ENCODE measurements at regions not wholly inside any gene's neighbourhood (a gene's known extent, or its start where the extent isn't known, plus 50 kb on each side); places are given as distances from the start of the nearest gene placed in this dataset.

GRCh38 chr2:143954844-143955243, 565.1 kb downstream of the ZEB2 start:
- no peak for DNase-seq (ENCODE audit: low spot score)
- intact Hi-C loops (cut with micrococcal nuclease; ENCODE audit: unreplicated experiment), result no loop called here
- H3K36me3 ChIP-seq (ENCODE audit: insufficient read depth, low read length, poor library complexity, severe bottlenecking), result no peaks in the 10 kb centered on the region
- H3K9me3 ChIP-seq (ENCODE audit: low read depth, low read length, poor library complexity, severe bottlenecking), result no peaks in the 10 kb centered on the region
- H3K4me1 ChIP-seq (ENCODE audit: insufficient read depth, low read length, poor library complexity, severe bottlenecking), result peaks cover 30% of the 10 kb centered on the region
- POLR2A ChIA-PET (ENCODE audit: low non-redundant PET), result no interaction called here
- TF ChIP-seq EZH2 (IDR thresholded peaks at IDR 0.05; ENCODE audit: borderline replicate concordance, low read depth, low read length, poor library complexity, severe bottlenecking) (no peak), CTCF (conservative IDR thresholded peaks at IDR 0.05; ENCODE audit: low read depth, low read length) (no peak)
- CTCF ChIA-PET, result no interaction called here
- no peak overlapping the region for H3K27ac ChIP-seq (ENCODE audit: low read depth, low read length, poor library complexity, severe bottlenecking)
- no TSS peak for BruUV-seq (replicated peaks)
- no peak overlapping the region for H3K4me3 ChIP-seq (ENCODE audit: low read depth, low read length, poor library complexity, severe bottlenecking)
- no peaks in the 10 kb centered on the region for H3K27me3 ChIP-seq (replicated peaks; ENCODE audit: insufficient read depth, low read depth, low read length, poor library complexity)

- intact Hi-C loops (cut with micrococcal nuclease; ENCODE audit: unreplicated experiment), result no loop called here
- DNase-seq (ENCODE audit: low spot score), result no peak
- CTCF ChIA-PET, result no interaction called here
Measured at GRCh38 chr2:143954186-143954585, 565.7 kb downstream of the ZEB2 start.

GRCh38 chr2:143953451-143954030, 566.4 kb downstream of the ZEB2 start:
- H3K36me3 ChIP-seq (ENCODE audit: insufficient read depth, low read length, poor library complexity, severe bottlenecking), result no peaks in the 10 kb centered on the region
- no peak for TF ChIP-seq EZH2 (IDR thresholded peaks at IDR 0.05; ENCODE audit: borderline replicate concordance, low read depth, low read length, poor library complexity, severe bottlenecking)
- no peak for TF ChIP-seq CTCF (conservative IDR thresholded peaks at IDR 0.05; ENCODE audit: low read depth, low read length)
- peaks cover 30% of the 10 kb centered on the region for H3K4me1 ChIP-seq (ENCODE audit: insufficient read depth, low read length, poor library complexity, severe bottlenecking)
- ChIA-PET POLR2A (ENCODE audit: low non-redundant PET) (no interaction called here), CTCF (no interaction called here)
- H3K27ac ChIP-seq (ENCODE audit: low read depth, low read length, poor library complexity, severe bottlenecking), result no peak overlapping the region
- no peak overlapping the region for H3K4me3 ChIP-seq (ENCODE audit: low read depth, low read length, poor library complexity, severe bottlenecking)
- no TSS peak for BruUV-seq (replicated peaks)
- H3K27me3 ChIP-seq (replicated peaks; ENCODE audit: insufficient read depth, low read depth, low read length, poor library complexity), result no peaks in the 10 kb centered on the region
- intact Hi-C loops (cut with micrococcal nuclease; ENCODE audit: unreplicated experiment), result no loop called here
- no peaks in the 10 kb centered on the region for H3K9me3 ChIP-seq (ENCODE audit: low read depth, low read length, poor library complexity, severe bottlenecking)
- DNase-seq (ENCODE audit: low spot score), result no peak

More at GRCh38 chr2:143954186-143954585, 565.7 kb downstream of the ZEB2 start:
- POLR2A ChIA-PET (ENCODE audit: low non-redundant PET), result no interaction called here
- H3K4me3 ChIP-seq (ENCODE audit: low read depth, low read length, poor library complexity, severe bottlenecking), result no peak overlapping the region
- peaks cover 30% of the 10 kb centered on the region for H3K4me1 ChIP-seq (ENCODE audit: insufficient read depth, low read length, poor library complexity, severe bottlenecking)
- H3K9me3 ChIP-seq (ENCODE audit: low read depth, low read length, poor library complexity, severe bottlenecking), result no peaks in the 10 kb centered on the region
- H3K36me3 ChIP-seq (ENCODE audit: insufficient read depth, low read length, poor library complexity, severe bottlenecking), result no peaks in the 10 kb centered on the region
- TF ChIP-seq CTCF (conservative IDR thresholded peaks at IDR 0.05; ENCODE audit: low read depth, low read length), result no peak
- TF ChIP-seq EZH2 (IDR thresholded peaks at IDR 0.05; ENCODE audit: borderline replicate concordance, low read depth, low read length, poor library complexity, severe bottlenecking), result no peak
- no peaks in the 10 kb centered on the region for H3K27me3 ChIP-seq (replicated peaks; ENCODE audit: insufficient read depth, low read depth, low read length, poor library complexity)
- H3K27ac ChIP-seq (ENCODE audit: low read depth, low read length, poor library complexity, severe bottlenecking), result no peak overlapping the region
- no TSS peak for BruUV-seq (replicated peaks)
